Transverse colon (tissue), 4 donors: ENCODE measurements at regions not wholly inside any gene's neighbourhood (a gene's known extent, or its start where the extent isn't known, plus 50 kb on each side); places are given as distances from the start of the nearest gene placed in this dataset.

Experiments
- DNase-seq: peaks from one replicate; pipeline ENCODE4 v3.0.0-alpha.2; 2019
- H3K27ac ChIP-seq, 4 donors: fragments of 200-600 bp; sonication (generic); 2 replicates each; pipeline ENCODE4 v1.5.1; 2016 to 2018; ENCODE audit warnings: inconsistent platforms in 4 of 4
- H3K27me3 ChIP-seq: fragments of 200-600 bp; sonication (generic); 2 replicates; pipeline ENCODE4 v1.5.1; 2017; ENCODE audit warnings: inconsistent platforms
- H3K36me3 ChIP-seq, 4 donors: fragments of 200-600 bp; sonication (generic); 2 replicates each; pipeline ENCODE4 v1.5.1; 2017 to 2019; ENCODE audit warnings: inconsistent platforms in 4 of 4
- H3K4me1 ChIP-seq, 4 donors: fragments of 200-600 bp; sonication (generic); 2 replicates each; pipeline ENCODE4 v1.5.1; 2017 to 2020; ENCODE audit warnings: inconsistent platforms in 4 of 4
- H3K4me3 ChIP-seq, 4 donors: fragments of 200-600 bp; sonication (generic); 1 replicate in 1 of 4; 2 replicates in 3 of 4; pipeline versions ENCODE4 v1.5.1 to v1.6.1; 2017 to 2019; ENCODE audit warnings: inconsistent platforms in 4 of 4
- H3K9me3 ChIP-seq, 2 donors: fragments of 200-600 bp; sonication (generic); 2 replicates each; pipeline ENCODE4 v1.5.1; 2017 to 2019; ENCODE audit warnings: inconsistent platforms in 2 of 2
- CTCF ChIP-seq, 5 experiments: fragments of 200-600 bp in 3 of 5; fragments of 450-650 bp in 2 of 5; sonication (generic) in 3 of 5; IDR thresholded peaks; 1 replicate in 2 of 5; 2 replicates in 3 of 5; pipeline ENCODE4 v1.5.1; 2016 to 2017; ENCODE audit warnings: antibody characterized with exemption in 5 of 5, inconsistent platforms in 3 of 5, mild to moderate bottlenecking in 2 of 5, moderate library complexity in 1 of 5
- EP300 ChIP-seq: sonication (generic); formaldehyde crosslinking; IDR thresholded peaks from one replicate; pipeline ENCODE4 v1.6.1; 2017; ENCODE audit warnings: antibody characterized with exemption, low read depth
- POLR2A ChIP-seq: fragments of 450-650 bp; IDR thresholded peaks from one replicate; pipeline ENCODE4 v1.6.1; 2016; ENCODE audit warnings: antibody characterized with exemption, mild to moderate bottlenecking, moderate library complexity
- POLR2AphosphoS5 ChIP-seq, 3 donors: sonication (generic); formaldehyde crosslinking; IDR thresholded peaks; one replicate each; pipeline ENCODE4 v1.6.1; 2016; ENCODE audit warnings: antibody characterized with exemption in 3 of 3
- WGBS, 2 donors: methylation state at CpG; one replicate each; pipeline ENCODE4 v1.1.5; 2018; ENCODE audit warnings: low coverage in 1 of 2; 5-methylcytosine and 5-hydroxymethylcytosine counted together
- in situ Hi-C, 4 donors: fragments of 200-750 bp; cut with MboI; loops; one replicate each; pipeline versions ENCODE4 v1.15.0 to v1.15.1; 2017; ENCODE audit warnings: low sequenced_read_pairs in 3 of 4, low pct_ligation_motif_present in 1 of 4, low pct_unique_long_range_greater_than_20kb in 1 of 4
- intact Hi-C: fragments of 100-400 bp; cut with DNase I; formaldehyde crosslinking; loops from one replicate; pipeline ENCODE4 v1.15.1; 2023; ENCODE audit warnings: low total_unique reads

DNA sequence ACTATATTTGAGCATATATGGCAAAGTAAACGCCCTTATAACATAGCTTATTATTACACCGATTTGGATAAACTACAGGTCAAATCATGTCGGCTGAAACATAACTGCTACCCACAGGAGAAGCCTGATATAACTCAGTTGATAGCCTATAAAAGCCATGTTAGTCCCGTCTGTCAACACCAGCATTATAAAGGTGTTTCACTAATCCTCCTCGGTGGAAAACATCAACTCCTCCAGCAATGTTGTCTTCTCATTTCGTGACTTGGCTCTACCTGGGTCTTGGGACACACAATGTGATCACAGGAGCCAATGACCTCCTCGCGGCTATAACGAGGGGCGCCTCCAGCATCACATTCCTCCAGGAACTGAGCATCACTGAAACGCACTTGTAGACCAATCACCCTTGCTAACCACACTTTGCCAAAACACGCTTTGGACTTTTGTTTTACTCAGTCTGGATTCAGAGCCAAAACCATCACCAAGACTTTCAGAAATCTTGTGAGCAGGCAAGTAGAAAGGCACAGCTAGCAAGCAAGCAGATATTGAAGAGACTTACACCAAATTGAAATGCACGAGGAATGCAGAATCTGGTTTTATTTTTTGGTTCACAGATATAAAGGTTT lies 269.7 kb upstream of the NFE2L3 start:
- no peak overlapping the region for H3K27ac ChIP-seq
- TF ChIP-seq CTCF (IDR thresholded peaks at IDR 0.05) (no peak), POLR2A (no peak), POLR2AphosphoS5 (IDR thresholded peaks at IDR 0.05) (no peak), EP300 (no peak)
- intact Hi-C loops (no loop called here), in situ Hi-C loops (loop anchor here in 3 of 4 donors (10.0 to 25.0 kb wide), 3 partner anchors 483 to 980 kb away; partner anchors contain the start of gene SKAP2 (in 1 of the 3))
- DNase-seq, result no peak
- H3K4me3 ChIP-seq, result no peak overlapping the region
- no peaks in the 10 kb centered on the region for H3K36me3 ChIP-seq
- no peaks in the 10 kb centered on the region for H3K4me1 ChIP-seq
- H3K9me3 ChIP-seq, result no peaks in the 10 kb centered on the region
- H3K27me3 ChIP-seq, result peaks cover 48% of the 10 kb centered on the region
- WGBS, 2 donors, result 58 to 65% methylated on average over 6 to 13 of the region's 13 CpGs

DNA sequence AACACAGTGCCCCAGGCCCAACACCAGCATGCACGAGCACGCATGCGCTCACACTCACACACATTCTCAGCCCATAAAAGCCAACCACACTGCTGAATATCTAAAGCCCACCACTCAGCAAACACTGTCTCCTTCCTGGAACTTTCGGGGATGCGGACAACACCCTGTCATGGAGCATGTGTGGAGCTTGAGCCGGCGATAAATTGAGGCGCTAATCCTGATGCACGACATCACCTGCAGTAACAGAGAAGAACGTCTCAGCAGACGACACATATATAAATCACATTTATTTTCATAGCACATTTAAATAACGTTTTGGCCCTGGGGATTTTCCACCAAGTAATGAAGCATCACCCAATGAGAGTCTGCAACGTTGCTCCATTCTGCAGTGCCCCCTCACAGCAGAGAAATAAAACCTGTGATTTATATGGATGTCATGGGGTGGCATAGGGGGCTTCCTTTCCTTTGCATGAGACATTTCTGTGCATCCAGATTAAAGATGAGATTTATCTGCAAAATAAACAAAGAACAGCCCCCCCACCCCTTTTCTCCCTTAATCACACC lies 267.7 kb upstream of the NFE2L3 start:
- Histone ChIP-seq H3K27me3 (peaks cover 59% of the 10 kb centered on the region), H3K9me3 (no peaks in the 10 kb centered on the region), H3K36me3 (no peaks in the 10 kb centered on the region), H3K27ac (no peak overlapping the region), H3K4me1 (no peaks in the 10 kb centered on the region), H3K4me3 (no peak overlapping the region)
- intact Hi-C loops (no loop called here), in situ Hi-C loops (loop anchor here in 3 of 4 donors (10.0 to 25.0 kb wide), 3 partner anchors 480 to 978 kb away; partner anchors contain the start of gene SKAP2 (in 1 of the 3))
- TF ChIP-seq POLR2AphosphoS5 (IDR thresholded peaks at IDR 0.05) (no peak), EP300 (no peak), POLR2A (no peak), CTCF (IDR thresholded peaks at IDR 0.05) (no peak)
- DNase-seq, result no peak
- 57 to 84% methylated on average over 1 to 13 of the region's 13 CpGs for WGBS, 2 donors

- intact Hi-C loops, result loop anchor here (5.0 kb wide), 1 partner anchor 782 kb away; no protein-coding TSS in a partner anchor
- TF ChIP-seq POLR2A (no peak), EP300 (no peak), CTCF (IDR thresholded peaks at IDR 0.05) (no peak), POLR2AphosphoS5 (IDR thresholded peaks at IDR 0.05) (no peak)
- in situ Hi-C loops, result loop anchor here in 3 of 4 donors (10.0 to 25.0 kb wide), 3 partner anchors 480 to 977 kb away; partner anchors contain the start of gene SKAP2 (in 1 of the 3)
Observed at GRCh38 chr7:25885057-25885576, 266.9 kb upstream of the NFE2L3 start.

More at GRCh38 chr7:25885057-25885576, 266.9 kb upstream of the NFE2L3 start:
- no peak overlapping the region for H3K4me3 ChIP-seq
- H3K4me1 ChIP-seq, result no peaks in the 10 kb centered on the region
- no peaks in the 10 kb centered on the region for H3K36me3 ChIP-seq
- 91 to 92% methylated on average over 2 to 7 of the region's 7 CpGs for WGBS, 2 donors
- H3K27me3 ChIP-seq, result peaks cover 65% of the 10 kb centered on the region
- no peak overlapping the region for H3K27ac ChIP-seq
- no peak for DNase-seq
- H3K9me3 ChIP-seq, result no peaks in the 10 kb centered on the region
